ENCODE measurements at regions not wholly inside any gene's neighbourhood (a gene's known extent, or its start where the extent isn't known, plus 50 kb on each side); places are given as distances from the start of the nearest gene placed in this dataset.

- Histone ChIP-seq H3K9ac (replicated peaks; ENCODE audit: extremely low read depth, insufficient read depth, low read length) (no peak overlapping the region), H3K27ac (ENCODE audit: insufficient read depth, low read depth, low read length) (peak overlapping the region; percentile 59)
- DNase-seq (ENCODE audit: low read depth, low spot score): peak; percentile 44
Observed at GRCh38 chr7:155213385-155213784, 84.3 kb upstream of the INSIG1 start.

More at GRCh38 chr7:155213385-155213784, 84.3 kb upstream of the INSIG1 start:
- H3K79me2 ChIP-seq (ENCODE audit: control insufficient read depth, insufficient read depth, low read length): no peaks in the 10 kb centered on the region
- H3K36me3 ChIP-seq (ENCODE audit: control insufficient read depth in 2 of 2, extremely low read depth in 1 of 2, insufficient read depth in 2 of 2, low read length in 2 of 2): no peaks in the 10 kb centered on the region
- H3K4me1 ChIP-seq (ENCODE audit: control insufficient read depth, extremely low read depth, insufficient read depth, low read length): peaks cover 20% of the 10 kb centered on the region
- TF ChIP-seq FOS (IDR thresholded peaks at IDR 0.05; ENCODE audit: borderline replicate concordance, insufficient read depth, low read length): peak; percentile 65
- TF ChIP-seq POLR2A (IDR thresholded peaks at IDR 0.05; ENCODE audit: low read depth, low read length): no peak
- TF ChIP-seq, protein P1, sequence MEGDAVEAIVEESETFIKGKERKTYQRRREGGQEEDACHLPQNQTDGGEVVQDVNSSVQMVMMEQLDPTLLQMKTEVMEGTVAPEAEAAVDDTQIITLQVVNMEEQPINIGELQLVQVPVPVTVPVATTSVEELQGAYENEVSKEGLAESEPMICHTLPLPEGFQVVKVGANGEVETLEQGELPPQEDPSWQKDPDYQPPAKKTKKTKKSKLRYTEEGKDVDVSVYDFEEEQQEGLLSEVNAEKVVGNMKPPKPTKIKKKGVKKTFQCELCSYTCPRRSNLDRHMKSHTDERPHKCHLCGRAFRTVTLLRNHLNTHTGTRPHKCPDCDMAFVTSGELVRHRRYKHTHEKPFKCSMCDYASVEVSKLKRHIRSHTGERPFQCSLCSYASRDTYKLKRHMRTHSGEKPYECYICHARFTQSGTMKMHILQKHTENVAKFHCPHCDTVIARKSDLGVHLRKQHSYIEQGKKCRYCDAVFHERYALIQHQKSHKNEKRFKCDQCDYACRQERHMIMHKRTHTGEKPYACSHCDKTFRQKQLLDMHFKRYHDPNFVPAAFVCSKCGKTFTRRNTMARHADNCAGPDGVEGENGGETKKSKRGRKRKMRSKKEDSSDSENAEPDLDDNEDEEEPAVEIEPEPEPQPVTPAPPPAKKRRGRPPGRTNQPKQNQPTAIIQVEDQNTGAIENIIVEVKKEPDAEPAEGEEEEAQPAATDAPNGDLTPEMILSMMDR (IDR thresholded peaks at IDR 0.05; ENCODE audit: extremely low read depth in 1 of 2, insufficient read depth in 1 of 2, low read depth in 1 of 2, low read length in 2 of 2): no peak
- peak; percentile 30 for TF ChIP-seq POLR2AphosphoS5 (IDR thresholded peaks at IDR 0.05; ENCODE audit: insufficient read depth, low read depth, low read length)
- TF ChIP-seq MYC (IDR thresholded peaks at IDR 0.05; ENCODE audit: low read depth, low read length): no peak
- TF ChIP-seq MAX (IDR thresholded peaks at IDR 0.05; ENCODE audit: insufficient read depth, insufficient read length): no peak
- peak; percentile 8 for TF ChIP-seq JUN (IDR thresholded peaks at IDR 0.05; ENCODE audit: borderline replicate concordance, insufficient read depth, insufficient read length, low read depth)
- TF ChIP-seq EZH2 (IDR thresholded peaks at IDR 0.05; ENCODE audit: borderline replicate concordance, low read depth, low read length, severe bottlenecking): no peak
- no peak for TF ChIP-seq GATA2 (IDR thresholded peaks at IDR 0.05; ENCODE audit: insufficient read depth, insufficient read length, low read depth, low read length)
- ChIA-PET CTCF (no interaction called here), POLR2A (no interaction called here)
- H4K20me1 ChIP-seq (replicated peaks; ENCODE audit: control insufficient read depth, extremely low read depth, insufficient read depth, low read length): no peaks in the 10 kb centered on the region
- intact Hi-C loops (cut with micrococcal nuclease): no loop called here
- no peak overlapping the region for H3K4me3 ChIP-seq (replicated peaks in 1 of 3; ENCODE audit: insufficient read depth in 1 of 3, low read depth in 1 of 3, low read length in 3 of 3)
- H3K27me3 ChIP-seq (ENCODE audit: control insufficient read depth in 2 of 2, insufficient read depth in 2 of 2, low read length in 2 of 2): no peaks in the 10 kb centered on the region
- no TSS peak for BruUV-seq (replicated peaks)
- H2AFZ ChIP-seq (ENCODE audit: low read depth, low read length): peak overlapping the region; percentile 34
- dilution Hi-C loops (cut with MboI; ENCODE audit: extremely low pct_ligation_motif_present, low sequenced_read_pairs): no loop called here
- FAIRE-seq: peak; percentile 59
- H3K9me3 ChIP-seq (replicated peaks; ENCODE audit: control insufficient read depth, insufficient read depth, low read length): no peaks in the 10 kb centered on the region
- no peak overlapping the region for H3K4me2 ChIP-seq (ENCODE audit: insufficient read depth, low read length)
- no peaks in the 10 kb centered on the region for H3K9me1 ChIP-seq (replicated peaks; ENCODE audit: control insufficient read depth, extremely low read depth, insufficient read depth, low read length)
